ENCODE measurements at regions not wholly inside any gene's neighbourhood (a gene's known extent, or its start where the extent isn't known, plus 50 kb on each side); places are given as distances from the start of the nearest gene placed in this dataset.
"Not testable (repeated sequence)": the region's sequence is repeated elsewhere in the genome, so short reads cannot be mapped to it uniquely, and the experiment has no call there.

DNA sequence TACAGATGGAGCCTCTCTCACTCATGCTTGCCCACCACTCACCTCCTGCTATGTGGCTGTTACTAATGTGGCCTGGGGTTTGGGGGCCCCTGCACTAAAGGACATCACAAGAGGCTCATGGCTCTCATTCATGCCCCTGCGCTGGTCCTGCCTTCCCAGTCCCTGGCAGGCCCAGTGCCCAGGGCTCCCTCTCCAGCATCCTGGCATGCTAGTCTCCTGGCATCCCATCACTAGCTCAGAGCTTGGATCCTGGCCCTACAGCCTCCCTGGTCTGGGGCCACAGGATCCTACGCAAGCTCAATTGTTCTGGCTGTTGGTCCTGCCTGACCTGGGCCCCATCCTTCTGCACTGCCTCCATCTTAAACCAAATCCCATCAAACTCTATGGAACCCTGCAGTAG, 685.4 kb downstream of the PTPRU start:
- Mint-ChIP-seq H3K36me3 (ENCODE audit: low read depth) (no peaks in the 10 kb centered on the region), H3K9me3 (peaks cover 3% of the 10 kb centered on the region), H3K4me3 (no peak overlapping the region), H3K27ac (no peak overlapping the region), H3K27me3 (ENCODE audit: low read depth) (peaks cover 19% of the 10 kb centered on the region), H3K4me1 (no peaks in the 10 kb centered on the region)
- TF ChIP-seq, protein P1, sequence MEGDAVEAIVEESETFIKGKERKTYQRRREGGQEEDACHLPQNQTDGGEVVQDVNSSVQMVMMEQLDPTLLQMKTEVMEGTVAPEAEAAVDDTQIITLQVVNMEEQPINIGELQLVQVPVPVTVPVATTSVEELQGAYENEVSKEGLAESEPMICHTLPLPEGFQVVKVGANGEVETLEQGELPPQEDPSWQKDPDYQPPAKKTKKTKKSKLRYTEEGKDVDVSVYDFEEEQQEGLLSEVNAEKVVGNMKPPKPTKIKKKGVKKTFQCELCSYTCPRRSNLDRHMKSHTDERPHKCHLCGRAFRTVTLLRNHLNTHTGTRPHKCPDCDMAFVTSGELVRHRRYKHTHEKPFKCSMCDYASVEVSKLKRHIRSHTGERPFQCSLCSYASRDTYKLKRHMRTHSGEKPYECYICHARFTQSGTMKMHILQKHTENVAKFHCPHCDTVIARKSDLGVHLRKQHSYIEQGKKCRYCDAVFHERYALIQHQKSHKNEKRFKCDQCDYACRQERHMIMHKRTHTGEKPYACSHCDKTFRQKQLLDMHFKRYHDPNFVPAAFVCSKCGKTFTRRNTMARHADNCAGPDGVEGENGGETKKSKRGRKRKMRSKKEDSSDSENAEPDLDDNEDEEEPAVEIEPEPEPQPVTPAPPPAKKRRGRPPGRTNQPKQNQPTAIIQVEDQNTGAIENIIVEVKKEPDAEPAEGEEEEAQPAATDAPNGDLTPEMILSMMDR (IDR thresholded peaks at IDR 0.05; ENCODE audit: unreplicated experiment in 3 of 3): no peak

GRCh38 chr1:29920784-29921183, 684.5 kb downstream of the PTPRU start:
- Mint-ChIP-seq H3K4me1 (no peaks in the 10 kb centered on the region), H3K36me3 (ENCODE audit: low read depth) (no peaks in the 10 kb centered on the region), H3K27ac (no peak overlapping the region), H3K27me3 (ENCODE audit: low read depth) (peaks cover 18% of the 10 kb centered on the region), H3K9me3 (peaks cover 3% of the 10 kb centered on the region), H3K4me3 (no peak overlapping the region)
- TF ChIP-seq, protein P1 (IDR thresholded peaks at IDR 0.05; ENCODE audit: unreplicated experiment in 3 of 3): no peak

- no peak overlapping the region for H3K27ac Mint-ChIP-seq
- no peak overlapping the region for H3K4me3 Mint-ChIP-seq
- H3K36me3 Mint-ChIP-seq (ENCODE audit: low read depth): no peaks in the 10 kb centered on the region
- peaks cover 19% of the 10 kb centered on the region for H3K27me3 Mint-ChIP-seq (ENCODE audit: low read depth)
- H3K4me1 Mint-ChIP-seq: no peaks in the 10 kb centered on the region
- peaks cover 3% of the 10 kb centered on the region for H3K9me3 Mint-ChIP-seq
- TF ChIP-seq, protein P1 (IDR thresholded peaks at IDR 0.05; ENCODE audit: unreplicated experiment in 3 of 3): no peak
Observed at GRCh38 chr1:29920316-29920715, 684.0 kb downstream of the PTPRU start.

DNA sequence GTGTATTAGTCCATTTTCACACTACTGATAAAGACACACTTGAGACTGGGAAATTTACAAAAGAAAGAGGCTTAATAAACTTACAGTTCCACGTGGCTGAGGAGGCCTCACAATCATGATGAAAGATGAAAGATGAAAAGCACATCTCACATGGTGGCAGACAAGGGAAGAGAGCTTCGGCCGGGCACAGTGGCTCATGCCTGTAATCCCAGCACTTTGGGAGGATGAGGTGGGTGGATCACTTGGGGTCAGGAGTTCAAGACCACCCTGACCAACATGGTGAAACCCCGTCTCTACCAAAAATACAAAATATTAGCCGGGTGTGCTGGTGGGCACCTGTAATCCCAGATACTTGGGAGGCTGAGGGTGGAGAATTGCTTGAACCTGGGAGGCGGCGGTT, 682.7 kb downstream of the PTPRU start:
- not testable (repeated sequence) for H3K4me3 Mint-ChIP-seq; H3K9me3 Mint-ChIP-seq; H3K4me1 Mint-ChIP-seq; H3K27ac Mint-ChIP-seq; H3K36me3 Mint-ChIP-seq (ENCODE audit: low read depth)
- H3K27me3 Mint-ChIP-seq (ENCODE audit: low read depth): peaks cover 26% of the 10 kb centered on the region

- no peaks in the 10 kb centered on the region for H3K4me1 Mint-ChIP-seq
- H3K4me3 Mint-ChIP-seq: no peak overlapping the region
- TF ChIP-seq, protein P1 (IDR thresholded peaks at IDR 0.05; ENCODE audit: unreplicated experiment in 3 of 3): no peak
- no peak overlapping the region for H3K27ac Mint-ChIP-seq
- peaks cover 24% of the 10 kb centered on the region for H3K27me3 Mint-ChIP-seq (ENCODE audit: low read depth)
- H3K9me3 Mint-ChIP-seq: peaks cover 3% of the 10 kb centered on the region
- H3K36me3 Mint-ChIP-seq (ENCODE audit: low read depth): no peaks in the 10 kb centered on the region
Observed at GRCh38 chr1:29916656-29917369, 680.5 kb downstream of the PTPRU start.

GRCh38 chr1:29914936-29915335, 678.6 kb downstream of the PTPRU start:
- no peaks in the 10 kb centered on the region for H3K4me1 Mint-ChIP-seq
- peaks cover 3% of the 10 kb centered on the region for H3K9me3 Mint-ChIP-seq
- TF ChIP-seq, protein P1 (IDR thresholded peaks at IDR 0.05; ENCODE audit: unreplicated experiment in 3 of 3): no peak
- H3K27ac Mint-ChIP-seq: no peak overlapping the region
- peaks cover 24% of the 10 kb centered on the region for H3K27me3 Mint-ChIP-seq (ENCODE audit: low read depth)
- no peaks in the 10 kb centered on the region for H3K36me3 Mint-ChIP-seq (ENCODE audit: low read depth)
- no peak overlapping the region for H3K4me3 Mint-ChIP-seq
